ENCODE measurements at regions not wholly inside any gene's neighbourhood (a gene's known extent, or its start where the extent isn't known, plus 50 kb on each side); places are given as distances from the start of the nearest gene placed in this dataset.

DNA sequence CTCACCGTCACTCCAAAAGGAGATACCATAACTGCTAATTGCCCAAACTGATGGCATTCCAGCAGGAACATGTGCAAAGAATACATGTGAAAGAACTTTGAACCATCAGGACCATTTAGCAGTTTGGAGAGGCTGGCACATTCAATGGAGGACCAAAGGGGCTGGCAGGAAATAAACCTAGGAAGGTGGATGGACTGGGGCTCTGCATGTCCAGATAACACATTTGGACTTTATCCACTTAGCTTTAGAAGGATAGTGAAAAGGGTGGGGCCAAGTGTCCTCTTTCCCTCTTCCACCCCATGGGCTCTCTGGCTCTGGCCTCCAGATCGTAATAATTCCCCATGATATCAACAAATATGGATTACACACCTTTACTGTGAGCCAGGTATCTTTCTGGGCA is 58.8 kb upstream of the CALM2 start:
- DNase-seq = no peak

DNA sequence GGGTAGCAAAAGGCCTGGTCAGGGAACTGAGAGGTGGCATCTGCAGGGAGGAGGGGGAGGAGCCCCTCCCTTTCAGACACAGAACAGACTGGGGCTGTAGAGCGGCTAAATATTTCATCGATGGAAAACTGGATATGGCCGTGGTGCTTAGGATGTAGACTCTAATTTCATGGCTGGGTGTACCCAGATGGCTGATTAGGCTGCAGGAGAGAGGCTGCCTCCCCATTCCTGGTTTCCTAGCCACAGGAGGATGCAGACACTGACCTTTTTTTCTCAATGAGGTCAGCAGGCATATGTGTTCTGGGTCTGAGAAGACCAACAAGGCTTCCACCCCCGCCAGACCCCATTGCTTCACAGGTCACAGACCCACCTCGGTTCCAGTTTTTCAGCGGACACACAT is 58.1 kb upstream of the CALM2 start:
- no peak for DNase-seq

DNA sequence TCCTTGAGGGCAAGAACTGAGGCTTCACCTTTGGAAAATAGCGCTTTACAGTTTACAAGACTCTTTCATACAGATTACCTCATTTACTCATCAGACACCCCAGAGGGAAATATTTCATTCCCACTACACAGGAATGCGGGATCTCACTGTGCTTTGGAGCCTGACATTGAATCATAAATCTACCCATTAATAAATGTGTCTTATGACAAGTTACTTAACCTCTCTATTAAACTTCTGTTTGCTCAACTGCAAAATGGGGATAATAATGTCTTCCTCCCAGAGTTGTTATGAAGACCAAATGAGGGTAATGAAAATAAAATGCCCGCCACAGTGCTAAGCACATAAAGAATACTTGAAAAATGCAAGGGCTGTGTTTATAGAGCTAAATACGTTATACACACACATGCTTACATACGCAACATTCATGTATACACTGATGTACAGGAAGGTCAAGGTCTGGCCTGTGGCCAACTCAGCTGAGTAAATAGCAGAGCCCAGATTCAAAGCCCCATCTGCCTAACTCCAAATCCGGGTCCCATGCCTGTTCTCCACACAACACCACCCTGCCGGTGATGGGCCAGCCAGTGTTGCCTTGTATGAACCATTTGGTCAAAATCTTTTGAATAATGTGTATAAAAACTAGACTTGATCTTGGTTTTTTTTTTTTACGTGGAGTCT is 56.6 kb upstream of the CALM2 start:
- DNase-seq = no peak

DNA sequence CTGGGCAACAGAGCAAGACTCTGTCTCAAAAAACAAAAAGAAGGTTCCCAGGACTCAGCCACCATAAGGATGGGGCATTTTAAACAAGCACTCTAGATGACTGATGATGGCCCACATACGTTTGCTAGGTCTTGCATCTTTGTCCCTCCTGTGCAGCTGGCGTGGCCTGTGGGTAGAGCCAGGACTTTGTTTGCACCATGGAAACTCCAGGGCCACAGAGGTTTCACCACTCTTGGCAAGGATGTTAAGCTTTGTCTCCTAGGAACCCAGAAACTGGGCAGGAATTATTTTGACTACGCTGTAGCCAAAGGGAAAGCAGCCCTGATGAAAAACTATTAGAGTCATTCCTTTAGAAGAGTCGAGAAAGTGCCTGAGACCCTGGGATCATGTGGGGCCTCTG is 54.1 kb upstream of the CALM2 start:
- no peak for DNase-seq

DNA sequence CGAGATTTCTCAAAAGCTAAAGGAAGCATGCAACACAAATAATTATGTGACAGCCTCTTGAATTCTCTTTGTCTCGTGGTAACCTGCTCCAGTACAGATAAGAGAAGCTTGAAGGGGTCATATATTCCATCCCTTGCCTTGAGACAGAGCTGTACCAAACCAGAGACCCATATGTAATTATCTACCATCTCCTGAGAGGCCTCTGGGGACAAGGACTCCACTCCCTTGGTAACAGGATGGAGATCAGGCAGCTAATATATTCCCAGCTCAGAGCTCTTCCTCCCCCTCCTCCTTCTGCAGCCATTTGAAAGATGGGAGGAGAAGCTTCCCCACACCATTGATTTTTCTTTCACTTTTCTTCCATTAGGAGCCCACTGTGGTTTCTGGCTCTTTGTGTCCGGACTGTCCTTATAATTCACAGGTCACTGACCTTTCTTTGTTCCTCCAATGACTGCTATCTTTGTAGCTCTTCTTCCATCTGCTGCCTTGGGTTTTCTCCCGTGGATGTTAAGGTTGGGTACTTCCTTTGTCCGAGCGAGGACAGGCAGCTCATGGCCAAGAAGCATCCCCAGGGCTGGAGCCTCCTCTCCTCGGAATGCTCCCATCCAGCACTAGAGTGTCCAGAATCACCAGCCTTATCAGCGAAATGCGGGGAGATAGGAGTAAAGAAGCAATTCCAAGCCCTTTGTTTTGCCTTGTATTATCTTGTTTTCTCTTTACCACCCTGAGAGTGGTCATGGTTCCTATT is 51.4 kb upstream of the CALM2 start:
- DNase-seq = no peak

DNA sequence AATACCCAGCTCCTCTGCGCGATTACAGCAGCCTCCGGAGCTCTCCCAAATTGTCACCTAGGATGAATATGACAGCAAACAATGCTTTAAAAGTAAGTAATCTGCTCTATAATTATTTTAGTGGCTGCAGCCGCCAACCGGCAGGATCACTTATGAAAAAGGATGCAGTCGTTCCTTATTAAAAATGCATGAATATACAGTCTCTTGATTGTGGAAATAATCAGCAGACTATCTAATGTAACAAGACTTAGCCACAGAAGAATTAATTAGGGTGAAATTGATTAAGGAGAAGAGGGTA is 50.6 kb upstream of the CALM2 start:
- DNase-seq = no peak

DNA sequence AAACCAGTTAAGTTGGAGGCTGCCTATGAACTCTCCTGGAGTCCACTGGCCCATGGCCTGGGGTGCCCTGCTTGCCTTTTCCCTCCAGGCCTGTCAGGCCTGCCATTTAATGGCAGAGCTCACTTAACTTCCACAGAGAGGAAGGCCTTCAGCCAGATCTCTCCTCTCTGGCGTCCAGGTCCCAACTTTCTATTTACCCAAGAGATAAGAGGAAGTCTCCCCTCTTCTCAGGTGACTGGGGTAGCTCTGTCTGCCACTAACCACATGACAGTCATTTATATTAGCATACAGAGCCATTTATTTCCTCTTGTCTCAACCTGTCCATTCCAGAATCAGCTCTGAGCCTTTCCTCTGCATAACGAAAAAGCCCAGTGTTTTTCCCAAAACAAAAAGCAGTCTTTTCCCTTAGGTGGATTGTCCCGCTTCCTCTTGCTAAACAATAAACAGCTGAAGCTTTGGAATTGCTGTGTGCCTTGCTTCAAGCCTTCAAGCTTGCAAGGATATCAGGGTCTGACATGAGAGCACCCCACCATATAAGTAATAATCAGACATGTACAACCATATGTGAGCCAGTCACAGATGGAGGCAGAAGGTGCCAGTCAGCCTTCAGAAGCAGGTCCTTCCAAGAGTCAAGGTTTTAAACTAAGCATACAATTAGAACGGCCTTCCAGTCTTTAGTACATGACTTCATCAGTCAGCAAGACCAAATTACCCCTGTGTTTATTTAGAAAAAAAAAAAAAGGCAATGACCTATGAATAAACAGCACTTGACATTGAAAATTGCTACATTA is 50.0 kb upstream of the CALM2 start:
- DNase-seq = no peak

Measured in activated CD4-positive, alpha-beta T cell treated with anti-CD3 and anti-CD28 coated beads for 1 hour (primary cell).